HCT116 (cell line): ENCODE measurements at regions not wholly inside any gene's neighbourhood (a gene's known extent, or its start where the extent isn't known, plus 50 kb on each side); places are given as distances from the start of the nearest gene placed in this dataset.

Experiments used
- RAD21 ChIP-seq: IDR thresholded peaks from 2 replicates; pipeline ENCODE4 v1.6.1; 2012; ENCODE audit warnings: low read depth, mild to moderate bottlenecking
- YY1 ChIP-seq: IDR thresholded peaks from 2 replicates; pipeline ENCODE4 v1.6.1; 2011; ENCODE audit warnings: low read length, low read depth, moderate library complexity, mild to moderate bottlenecking; ENCODE audit not compliant: insufficient replicate concordance; ENCODE audit errors: extremely low read depth
- TF ChIP-seq, protein P1 (sequence below): IDR thresholded peaks from 2 replicates; pipeline ENCODE4 v1.6.1; 2012; ENCODE audit warnings: low read depth

DNA sequence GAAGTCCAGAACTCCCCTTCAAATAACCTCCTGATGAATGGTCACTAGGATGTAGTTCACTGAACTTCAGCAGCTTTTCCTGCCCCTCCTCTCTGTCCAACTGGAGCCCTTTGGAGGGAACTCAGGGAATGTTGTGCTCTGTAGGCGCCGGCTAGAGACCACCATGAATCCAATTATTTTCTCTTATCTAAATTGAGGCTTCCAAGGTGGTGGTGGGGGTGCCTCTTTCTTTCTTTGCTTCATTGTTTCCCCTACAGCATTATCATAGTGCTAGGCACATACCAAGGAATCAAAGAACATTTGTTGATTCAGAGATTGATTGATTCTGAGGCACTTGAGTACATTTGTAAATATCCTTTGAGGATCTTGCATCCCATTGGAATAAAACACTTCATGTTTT is 426.6 kb upstream of the PLXNA2 start:
- TF ChIP-seq YY1 (no peak), RAD21 (no peak)
- TF ChIP-seq, protein P1, sequence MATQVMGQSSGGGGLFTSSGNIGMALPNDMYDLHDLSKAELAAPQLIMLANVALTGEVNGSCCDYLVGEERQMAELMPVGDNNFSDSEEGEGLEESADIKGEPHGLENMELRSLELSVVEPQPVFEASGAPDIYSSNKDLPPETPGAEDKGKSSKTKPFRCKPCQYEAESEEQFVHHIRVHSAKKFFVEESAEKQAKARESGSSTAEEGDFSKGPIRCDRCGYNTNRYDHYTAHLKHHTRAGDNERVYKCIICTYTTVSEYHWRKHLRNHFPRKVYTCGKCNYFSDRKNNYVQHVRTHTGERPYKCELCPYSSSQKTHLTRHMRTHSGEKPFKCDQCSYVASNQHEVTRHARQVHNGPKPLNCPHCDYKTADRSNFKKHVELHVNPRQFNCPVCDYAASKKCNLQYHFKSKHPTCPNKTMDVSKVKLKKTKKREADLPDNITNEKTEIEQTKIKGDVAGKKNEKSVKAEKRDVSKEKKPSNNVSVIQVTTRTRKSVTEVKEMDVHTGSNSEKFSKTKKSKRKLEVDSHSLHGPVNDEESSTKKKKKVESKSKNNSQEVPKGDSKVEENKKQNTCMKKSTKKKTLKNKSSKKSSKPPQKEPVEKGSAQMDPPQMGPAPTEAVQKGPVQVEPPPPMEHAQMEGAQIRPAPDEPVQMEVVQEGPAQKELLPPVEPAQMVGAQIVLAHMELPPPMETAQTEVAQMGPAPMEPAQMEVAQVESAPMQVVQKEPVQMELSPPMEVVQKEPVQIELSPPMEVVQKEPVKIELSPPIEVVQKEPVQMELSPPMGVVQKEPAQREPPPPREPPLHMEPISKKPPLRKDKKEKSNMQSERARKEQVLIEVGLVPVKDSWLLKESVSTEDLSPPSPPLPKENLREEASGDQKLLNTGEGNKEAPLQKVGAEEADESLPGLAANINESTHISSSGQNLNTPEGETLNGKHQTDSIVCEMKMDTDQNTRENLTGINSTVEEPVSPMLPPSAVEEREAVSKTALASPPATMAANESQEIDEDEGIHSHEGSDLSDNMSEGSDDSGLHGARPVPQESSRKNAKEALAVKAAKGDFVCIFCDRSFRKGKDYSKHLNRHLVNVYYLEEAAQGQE: no peak
